GM10266 (cell line): ENCODE measurements at regions not wholly inside any gene's neighbourhood (a gene's known extent, or its start where the extent isn't known, plus 50 kb on each side); places are given as distances from the start of the nearest gene placed in this dataset.

ENCODE experiments used
- DNase-seq: peaks from one replicate; pipeline ENCODE4 v3.0.0; 2012; ENCODE audit errors: extremely low spot score
- TF ChIP-seq, protein P1 (sequence below): IDR thresholded peaks from 2 replicates; pipeline ENCODE4 v1.5.1; 2012; ENCODE audit warnings: mild to moderate bottlenecking, low read depth; ENCODE audit not compliant: control insufficient read depth, insufficient read depth; ENCODE audit errors: missing control alignments

DNA sequence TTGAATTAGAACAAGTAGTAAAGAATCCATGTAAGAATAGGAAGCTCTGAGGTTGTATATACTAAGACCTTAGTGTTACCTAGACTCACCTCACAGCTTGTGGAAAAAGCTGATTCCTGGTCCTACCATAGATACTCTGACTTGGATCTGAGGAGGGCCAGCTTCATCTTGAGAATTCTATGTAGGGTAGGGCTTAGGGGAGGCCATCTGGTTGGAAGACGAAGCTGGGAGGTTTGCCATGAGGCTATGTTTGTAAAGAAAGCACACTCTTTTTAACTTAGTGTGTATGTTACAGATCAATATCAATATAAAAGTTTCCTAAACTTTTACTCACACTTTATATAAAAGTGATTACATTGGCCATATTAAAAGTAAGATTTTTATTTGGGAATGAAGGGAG lies 77.1 kb upstream of the GALNT5 start:
- TF ChIP-seq, protein P1, sequence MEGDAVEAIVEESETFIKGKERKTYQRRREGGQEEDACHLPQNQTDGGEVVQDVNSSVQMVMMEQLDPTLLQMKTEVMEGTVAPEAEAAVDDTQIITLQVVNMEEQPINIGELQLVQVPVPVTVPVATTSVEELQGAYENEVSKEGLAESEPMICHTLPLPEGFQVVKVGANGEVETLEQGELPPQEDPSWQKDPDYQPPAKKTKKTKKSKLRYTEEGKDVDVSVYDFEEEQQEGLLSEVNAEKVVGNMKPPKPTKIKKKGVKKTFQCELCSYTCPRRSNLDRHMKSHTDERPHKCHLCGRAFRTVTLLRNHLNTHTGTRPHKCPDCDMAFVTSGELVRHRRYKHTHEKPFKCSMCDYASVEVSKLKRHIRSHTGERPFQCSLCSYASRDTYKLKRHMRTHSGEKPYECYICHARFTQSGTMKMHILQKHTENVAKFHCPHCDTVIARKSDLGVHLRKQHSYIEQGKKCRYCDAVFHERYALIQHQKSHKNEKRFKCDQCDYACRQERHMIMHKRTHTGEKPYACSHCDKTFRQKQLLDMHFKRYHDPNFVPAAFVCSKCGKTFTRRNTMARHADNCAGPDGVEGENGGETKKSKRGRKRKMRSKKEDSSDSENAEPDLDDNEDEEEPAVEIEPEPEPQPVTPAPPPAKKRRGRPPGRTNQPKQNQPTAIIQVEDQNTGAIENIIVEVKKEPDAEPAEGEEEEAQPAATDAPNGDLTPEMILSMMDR = no peak
- no peak for DNase-seq

DNA sequence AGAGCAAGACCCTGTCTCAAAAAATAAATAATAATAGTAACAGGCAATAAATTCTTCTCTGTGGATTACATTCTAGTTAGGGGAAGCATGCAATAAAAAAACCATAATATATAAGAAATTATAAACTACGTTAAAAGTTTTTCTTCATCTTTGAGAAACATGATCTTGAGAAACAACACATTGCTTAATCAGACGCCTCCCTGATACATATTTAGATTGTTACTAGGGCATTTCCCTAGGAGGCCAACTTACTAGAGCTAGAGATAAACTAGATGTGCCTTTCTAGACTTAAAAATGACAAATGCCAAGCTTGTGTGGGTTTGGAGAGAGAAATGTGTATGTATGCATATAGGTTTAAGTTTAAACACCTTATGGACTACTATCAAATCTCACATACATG lies 76.3 kb upstream of the GALNT5 start:
- DNase-seq = no peak
- TF ChIP-seq, protein P1 = no peak

DNA sequence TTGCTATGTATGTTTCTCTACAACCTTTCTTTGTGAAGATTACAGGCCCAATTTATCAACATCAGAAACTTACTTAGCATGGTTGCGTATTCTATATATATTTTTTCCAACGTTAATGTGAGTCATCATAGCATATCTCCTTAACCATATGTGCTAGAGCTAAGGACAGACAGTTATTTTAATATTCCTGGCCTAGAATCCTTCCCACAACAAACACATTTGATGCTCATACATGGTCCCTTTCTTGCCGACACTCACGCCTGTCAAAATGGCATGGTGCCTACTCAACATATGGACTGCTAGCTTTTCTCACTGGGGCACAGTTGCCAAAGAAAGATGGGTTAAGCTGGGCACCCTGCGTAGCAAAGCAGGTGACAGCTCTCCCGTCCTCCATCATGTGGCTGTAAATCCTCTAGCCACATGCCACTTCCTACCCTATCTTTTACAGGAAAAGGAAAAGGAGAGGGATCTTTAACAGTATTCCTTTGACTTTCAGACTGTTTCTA lies 75.2 kb upstream of the GALNT5 start:
- TF ChIP-seq, protein P1 = no peak
- DNase-seq = no peak

DNA sequence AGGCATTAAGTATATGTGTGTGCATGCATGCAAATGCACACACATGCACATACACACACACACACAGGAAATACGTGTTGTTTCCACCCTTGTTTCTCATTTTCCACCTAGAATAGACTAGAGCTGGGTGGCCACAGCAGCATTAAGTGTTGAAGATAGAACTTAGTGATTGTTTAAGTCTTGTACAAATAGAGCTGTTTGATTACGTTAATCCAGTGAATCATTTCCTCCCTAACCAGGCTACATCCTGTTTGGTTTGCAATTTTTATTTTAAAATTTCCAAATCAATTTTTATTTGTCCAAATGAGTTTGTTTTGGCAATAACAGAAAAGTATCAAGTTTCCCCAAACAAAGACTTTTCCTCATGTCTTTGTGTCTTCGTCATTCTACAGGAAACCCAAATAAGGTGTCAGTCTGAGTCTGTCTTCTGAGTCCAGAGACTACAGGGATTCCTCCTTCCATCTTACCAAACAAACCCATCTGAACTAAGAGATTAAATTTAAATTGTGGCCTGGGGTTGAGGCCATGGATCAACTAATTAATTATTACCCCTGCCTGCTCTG lies 74.6 kb upstream of the GALNT5 start:
- DNase-seq = no peak

DNA sequence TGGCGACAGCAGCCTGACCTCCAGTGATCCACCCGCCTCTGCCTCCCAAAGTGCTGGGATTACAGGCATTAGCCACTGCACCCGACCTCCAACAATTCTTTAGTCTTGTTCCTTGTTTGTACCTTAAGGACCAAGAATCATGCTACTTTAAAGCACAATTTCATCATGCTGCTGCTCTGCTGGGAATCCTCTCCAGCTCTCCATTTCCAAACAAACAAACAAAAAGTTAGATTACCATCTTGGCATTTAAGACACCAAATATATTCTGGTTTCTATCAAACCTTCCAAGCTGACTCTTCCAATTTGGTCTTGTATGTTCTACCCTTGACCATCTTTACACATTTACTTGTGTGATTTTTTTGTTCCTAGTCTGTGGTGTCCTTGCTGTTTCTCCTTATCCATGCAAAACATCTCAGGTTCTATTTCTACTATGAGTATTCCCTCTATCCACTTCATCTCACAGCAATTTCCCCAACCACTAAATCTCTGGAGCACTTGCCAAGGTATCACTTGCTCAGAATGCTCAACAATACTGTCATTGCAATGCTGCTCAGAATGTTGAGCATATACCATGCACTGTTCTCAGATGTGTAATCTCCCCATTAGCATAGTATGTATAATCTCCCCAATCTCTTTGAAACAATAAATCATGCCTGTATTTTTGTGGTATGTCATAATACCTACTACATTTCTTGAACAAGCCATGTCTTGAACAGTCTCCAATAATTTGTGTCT lies 73.2 kb upstream of the GALNT5 start:
- no peak for DNase-seq
- TF ChIP-seq, protein P1 = no peak

More for the DNA sequence above, 74.6 kb upstream of the GALNT5 start:
- TF ChIP-seq, protein P1 = no peak

DNA sequence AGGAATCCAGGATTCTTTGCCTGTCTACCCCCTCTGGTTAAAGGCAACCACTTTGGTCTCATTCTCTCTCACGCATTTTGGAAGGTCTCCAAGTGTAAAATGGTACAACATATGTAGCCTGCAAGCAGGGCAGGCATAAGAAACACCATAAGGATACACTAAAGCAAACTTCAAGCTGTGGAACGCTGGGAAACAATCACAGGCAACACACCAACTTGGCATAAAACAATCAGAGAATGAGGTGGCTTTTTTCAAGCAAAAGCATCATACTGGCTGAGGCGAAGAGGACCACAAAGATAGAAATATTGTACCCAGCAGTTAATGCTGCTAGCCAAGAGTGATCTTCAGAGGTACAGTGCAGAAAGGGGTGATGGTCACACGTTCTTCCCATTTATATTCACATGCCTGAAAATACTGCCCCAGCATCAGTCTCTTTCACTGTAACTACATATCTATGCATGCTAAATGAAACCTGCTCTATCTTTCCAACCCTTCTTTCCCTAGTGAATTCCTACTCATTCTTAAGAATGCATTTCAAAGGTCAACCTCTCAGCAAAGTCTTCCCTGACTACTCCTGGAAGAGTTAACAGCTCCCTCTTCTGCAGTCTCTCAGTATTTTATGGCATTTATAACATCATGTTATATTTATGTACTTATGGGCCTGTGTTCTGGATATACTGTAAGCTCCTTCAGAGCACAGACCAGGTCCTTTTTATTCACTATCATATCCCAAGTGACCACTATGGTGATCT lies 71.9 kb upstream of the GALNT5 start:
- TF ChIP-seq, protein P1 = no peak
- no peak for DNase-seq
